Stimulated activated naive CD4-positive, alpha-beta T cell (primary cell): ENCODE measurements at regions not wholly inside any gene's neighbourhood (a gene's known extent, or its start where the extent isn't known, plus 50 kb on each side); places are given as distances from the start of the nearest gene placed in this dataset.

Experiments used
- DNase-seq, 6 experiments: peaks; one replicate each; lab custom pipeline; 2025; lab: John Stamatoyannopoulos, UW

GRCh38 chr2:133812826-133813617 lies 244.8 kb upstream of the NCKAP5 start:
- DNase-seq = no peak

GRCh38 chr2:133814890-133815289 lies 246.6 kb upstream of the NCKAP5 start:
- DNase-seq = no peak

GRCh38 chr2:133816037-133816436 lies 247.8 kb upstream of the NCKAP5 start:
- DNase-seq = no peak

GRCh38 chr2:133817680-133818566 lies 249.7 kb upstream of the NCKAP5 start:
- no peak for DNase-seq

DNA sequence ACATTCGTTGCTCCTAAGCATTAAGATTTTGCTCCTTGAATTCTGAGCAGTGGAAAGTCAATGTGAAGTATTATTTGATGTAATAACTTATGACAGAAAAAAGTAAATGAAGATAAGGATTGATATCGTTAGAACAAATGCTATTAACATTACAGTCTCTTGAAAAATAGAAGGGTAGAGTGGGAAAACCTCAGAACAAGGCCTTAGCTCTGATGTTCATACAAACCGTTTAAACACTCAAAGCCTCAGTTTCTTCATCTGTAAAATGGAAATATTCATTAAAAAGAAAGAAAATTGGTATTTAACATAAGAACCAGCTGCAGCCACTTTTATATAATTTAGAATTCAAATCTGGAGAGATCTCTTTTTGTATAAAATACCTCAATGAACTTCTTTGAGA lies 250.4 kb upstream of the NCKAP5 start:
- DNase-seq = no peak

DNA sequence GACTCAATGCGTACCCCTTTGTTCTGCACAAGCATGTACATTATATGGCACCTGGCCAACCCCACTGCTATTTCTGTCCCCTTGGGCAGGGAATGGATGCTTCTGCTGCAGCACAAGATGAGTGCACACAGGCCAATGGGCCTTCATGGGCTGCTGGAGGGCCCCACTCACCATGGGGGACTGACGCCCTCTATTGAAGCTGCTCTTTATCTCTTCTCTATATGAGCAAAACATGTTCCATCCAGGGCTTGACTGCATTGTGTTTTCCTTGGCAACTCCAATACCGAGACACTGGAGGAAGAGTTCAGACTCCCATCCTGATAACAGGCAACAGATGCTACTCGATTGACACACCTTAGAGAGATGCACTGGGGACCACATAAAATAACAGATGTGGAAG lies 251.6 kb upstream of the NCKAP5 start:
- no peak for DNase-seq

GRCh38 chr2:133821107-133821760 lies 253.0 kb upstream of the NCKAP5 start:
- DNase-seq = no peak

- DNase-seq = no peak
Observed at GRCh38 chr2:133822517-133823225, 254.4 kb upstream of the NCKAP5 start.

DNA sequence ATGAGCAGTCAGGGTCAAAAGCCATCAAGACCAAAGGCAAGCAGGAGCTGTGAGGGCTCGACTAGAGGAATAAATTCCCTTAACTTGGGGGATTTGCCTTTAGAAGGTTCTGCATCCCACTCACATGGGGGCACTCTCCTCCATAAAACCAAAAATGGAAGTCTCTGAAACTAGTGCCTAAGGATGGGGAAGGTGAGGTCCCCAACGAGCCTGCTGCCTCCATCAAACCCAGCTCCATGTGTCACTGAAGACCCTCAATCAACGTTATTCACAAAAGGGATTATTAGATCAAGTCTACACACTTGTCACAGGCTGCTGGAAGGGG lies 254.9 kb upstream of the NCKAP5 start:
- no peak for DNase-seq

GRCh38 chr2:133824869-133825268 lies 256.6 kb upstream of the NCKAP5 start:
- DNase-seq = no peak

DNA sequence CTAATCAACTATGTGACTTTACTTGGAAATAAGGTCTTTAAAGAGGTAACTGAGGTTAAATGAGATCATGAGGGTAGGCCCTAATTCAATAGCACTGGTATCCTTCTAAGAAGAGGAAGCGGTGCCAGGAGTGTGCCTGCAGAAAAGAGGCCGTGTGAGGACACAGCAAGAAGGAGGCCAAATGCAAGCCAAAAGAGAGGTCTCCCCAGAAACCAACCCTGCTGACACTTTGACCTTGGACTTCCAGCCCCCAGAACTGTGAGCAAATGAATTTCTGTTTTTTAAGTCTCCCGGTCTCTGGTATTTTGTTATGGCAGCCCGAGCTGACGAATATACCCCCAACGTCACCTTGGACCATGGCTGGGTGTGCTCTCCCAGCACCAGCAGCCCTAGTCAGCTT lies 257.5 kb upstream of the NCKAP5 start:
- DNase-seq = no peak

- no peak for DNase-seq
Observed at GRCh38 chr2:133828913-133829312, 260.6 kb upstream of the NCKAP5 start.

- no peak for DNase-seq
Observed at GRCh38 chr2:133829450-133830020, 261.3 kb upstream of the NCKAP5 start.

GRCh38 chr2:133833746-133834145 lies 265.5 kb upstream of the NCKAP5 start:
- DNase-seq = no peak

GRCh38 chr2:133835821-133836619 lies 267.8 kb upstream of the NCKAP5 start:
- no peak for DNase-seq

DNA sequence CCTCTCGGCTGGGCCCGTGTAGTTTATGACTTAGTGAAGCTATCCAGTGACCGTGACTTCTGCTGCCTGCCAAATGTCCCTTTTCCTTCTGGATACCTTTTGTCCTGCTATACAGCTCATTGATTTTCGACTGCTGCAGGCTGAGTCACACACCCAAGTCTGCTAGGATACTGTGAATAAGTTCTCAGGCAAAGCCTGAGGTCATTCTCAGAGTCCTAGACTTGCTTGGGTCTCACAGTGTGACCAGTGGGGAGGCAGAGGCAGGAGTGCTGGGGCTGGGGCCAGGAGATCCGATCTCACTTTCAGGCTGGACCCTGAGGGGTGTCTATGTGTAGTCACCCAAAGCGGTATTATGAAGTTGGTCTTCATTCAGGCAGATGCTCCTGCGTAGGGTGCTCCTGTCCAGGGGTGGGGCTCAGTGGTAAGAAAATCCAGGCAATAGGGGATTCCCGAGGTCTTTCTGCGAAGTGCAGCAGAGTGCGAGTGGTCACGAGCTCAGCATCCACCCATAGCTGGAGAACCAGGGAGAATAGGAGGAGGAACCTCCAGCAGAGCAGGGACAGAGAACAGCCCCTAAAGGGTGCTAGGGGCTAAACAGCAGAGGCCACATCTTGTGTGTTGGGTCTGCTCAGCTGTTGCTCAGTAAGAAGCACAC lies 268.6 kb upstream of the NCKAP5 start:
- no peak for DNase-seq

DNA sequence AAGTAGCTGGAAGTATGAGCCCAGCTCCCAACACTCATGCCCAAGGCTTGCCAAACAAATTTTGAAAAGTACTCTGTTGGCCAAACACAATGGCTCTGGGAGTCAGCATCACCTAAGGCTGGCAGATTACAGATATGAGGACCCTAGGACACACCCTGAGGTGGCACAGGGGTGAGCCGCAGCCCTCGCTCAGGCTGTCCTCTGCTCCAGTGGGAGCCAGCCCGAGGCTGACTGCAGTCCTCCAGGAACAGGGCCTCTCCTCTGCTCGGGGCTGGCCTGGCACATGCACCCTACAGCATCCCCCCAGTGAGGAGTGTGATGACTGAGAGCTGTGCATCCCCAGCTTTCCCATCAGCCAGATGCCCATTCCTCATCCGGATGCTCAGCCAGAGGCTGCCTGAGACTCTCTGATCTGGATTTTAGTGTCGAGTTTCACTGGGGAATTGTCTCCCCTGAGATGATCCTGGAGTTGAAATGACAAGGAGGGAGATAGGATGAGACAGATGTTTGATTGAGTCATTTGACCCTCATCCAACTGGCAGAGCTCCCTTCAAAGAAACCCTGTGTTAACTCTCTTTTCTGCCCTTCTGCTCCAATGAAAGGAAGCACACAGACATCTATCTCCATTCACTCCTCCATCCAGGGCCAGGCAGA lies 269.3 kb upstream of the NCKAP5 start:
- no peak for DNase-seq

DNA sequence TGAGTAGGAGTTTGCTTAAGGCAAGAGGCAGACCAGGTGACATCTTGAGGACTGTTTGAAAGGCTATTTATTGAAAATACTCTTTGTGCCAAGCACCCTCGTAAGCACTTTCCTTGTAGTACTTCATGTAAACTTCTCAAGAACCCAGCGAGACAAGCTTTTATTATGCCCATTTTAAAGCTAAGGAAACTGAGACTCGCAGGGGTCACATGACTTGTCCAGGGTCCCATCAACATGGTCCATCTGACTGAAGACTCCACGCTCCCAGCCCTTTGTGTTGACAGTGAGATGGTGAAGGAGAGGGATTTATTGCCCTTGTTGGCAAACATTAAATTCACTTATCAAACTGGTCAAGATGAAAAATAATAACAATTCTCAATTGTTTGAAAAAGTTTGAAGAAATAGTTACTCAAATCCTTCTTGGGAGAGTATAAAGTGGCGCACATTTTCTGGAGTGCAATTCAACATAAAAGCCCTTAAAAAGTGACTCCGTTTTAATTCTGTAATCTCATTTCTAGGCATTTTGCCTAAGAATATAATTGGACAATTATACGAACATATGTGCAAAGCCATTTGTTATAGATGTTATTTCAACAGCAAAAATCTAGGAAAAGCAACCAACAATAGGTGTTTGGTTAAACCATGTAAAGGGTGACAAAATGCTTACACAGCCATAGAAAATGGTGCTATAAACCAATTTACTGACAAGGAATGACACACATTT lies 270.5 kb upstream of the NCKAP5 start:
- no peak for DNase-seq

- no peak for DNase-seq
Observed at GRCh38 chr2:133839677-133840076, 271.4 kb upstream of the NCKAP5 start.
